ENCODE measurements at regions not wholly inside any gene's neighbourhood (a gene's known extent, or its start where the extent isn't known, plus 50 kb on each side); places are given as distances from the start of the nearest gene placed in this dataset.

- TF ChIP-seq CTCF (IDR thresholded peaks at IDR 0.05; ENCODE audit: control extremely low read depth in 1 of 3, insufficient read depth in 1 of 3, low read depth in 1 of 3, low read length in 3 of 3) = no peak
- no peak for TF ChIP-seq GABPA (IDR thresholded peaks at IDR 0.05; ENCODE audit: borderline replicate concordance, insufficient read depth, low read length)
- TF ChIP-seq SP1 (IDR thresholded peaks at IDR 0.05; ENCODE audit: low read depth, low read length) = no peak
- TF ChIP-seq, protein P1, sequence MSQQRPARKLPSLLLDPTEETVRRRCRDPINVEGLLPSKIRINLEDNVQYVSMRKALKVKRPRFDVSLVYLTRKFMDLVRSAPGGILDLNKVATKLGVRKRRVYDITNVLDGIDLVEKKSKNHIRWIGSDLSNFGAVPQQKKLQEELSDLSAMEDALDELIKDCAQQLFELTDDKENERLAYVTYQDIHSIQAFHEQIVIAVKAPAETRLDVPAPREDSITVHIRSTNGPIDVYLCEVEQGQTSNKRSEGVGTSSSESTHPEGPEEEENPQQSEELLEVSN (IDR thresholded peaks at IDR 0.05) = no peak
- TF ChIP-seq, protein P2, sequence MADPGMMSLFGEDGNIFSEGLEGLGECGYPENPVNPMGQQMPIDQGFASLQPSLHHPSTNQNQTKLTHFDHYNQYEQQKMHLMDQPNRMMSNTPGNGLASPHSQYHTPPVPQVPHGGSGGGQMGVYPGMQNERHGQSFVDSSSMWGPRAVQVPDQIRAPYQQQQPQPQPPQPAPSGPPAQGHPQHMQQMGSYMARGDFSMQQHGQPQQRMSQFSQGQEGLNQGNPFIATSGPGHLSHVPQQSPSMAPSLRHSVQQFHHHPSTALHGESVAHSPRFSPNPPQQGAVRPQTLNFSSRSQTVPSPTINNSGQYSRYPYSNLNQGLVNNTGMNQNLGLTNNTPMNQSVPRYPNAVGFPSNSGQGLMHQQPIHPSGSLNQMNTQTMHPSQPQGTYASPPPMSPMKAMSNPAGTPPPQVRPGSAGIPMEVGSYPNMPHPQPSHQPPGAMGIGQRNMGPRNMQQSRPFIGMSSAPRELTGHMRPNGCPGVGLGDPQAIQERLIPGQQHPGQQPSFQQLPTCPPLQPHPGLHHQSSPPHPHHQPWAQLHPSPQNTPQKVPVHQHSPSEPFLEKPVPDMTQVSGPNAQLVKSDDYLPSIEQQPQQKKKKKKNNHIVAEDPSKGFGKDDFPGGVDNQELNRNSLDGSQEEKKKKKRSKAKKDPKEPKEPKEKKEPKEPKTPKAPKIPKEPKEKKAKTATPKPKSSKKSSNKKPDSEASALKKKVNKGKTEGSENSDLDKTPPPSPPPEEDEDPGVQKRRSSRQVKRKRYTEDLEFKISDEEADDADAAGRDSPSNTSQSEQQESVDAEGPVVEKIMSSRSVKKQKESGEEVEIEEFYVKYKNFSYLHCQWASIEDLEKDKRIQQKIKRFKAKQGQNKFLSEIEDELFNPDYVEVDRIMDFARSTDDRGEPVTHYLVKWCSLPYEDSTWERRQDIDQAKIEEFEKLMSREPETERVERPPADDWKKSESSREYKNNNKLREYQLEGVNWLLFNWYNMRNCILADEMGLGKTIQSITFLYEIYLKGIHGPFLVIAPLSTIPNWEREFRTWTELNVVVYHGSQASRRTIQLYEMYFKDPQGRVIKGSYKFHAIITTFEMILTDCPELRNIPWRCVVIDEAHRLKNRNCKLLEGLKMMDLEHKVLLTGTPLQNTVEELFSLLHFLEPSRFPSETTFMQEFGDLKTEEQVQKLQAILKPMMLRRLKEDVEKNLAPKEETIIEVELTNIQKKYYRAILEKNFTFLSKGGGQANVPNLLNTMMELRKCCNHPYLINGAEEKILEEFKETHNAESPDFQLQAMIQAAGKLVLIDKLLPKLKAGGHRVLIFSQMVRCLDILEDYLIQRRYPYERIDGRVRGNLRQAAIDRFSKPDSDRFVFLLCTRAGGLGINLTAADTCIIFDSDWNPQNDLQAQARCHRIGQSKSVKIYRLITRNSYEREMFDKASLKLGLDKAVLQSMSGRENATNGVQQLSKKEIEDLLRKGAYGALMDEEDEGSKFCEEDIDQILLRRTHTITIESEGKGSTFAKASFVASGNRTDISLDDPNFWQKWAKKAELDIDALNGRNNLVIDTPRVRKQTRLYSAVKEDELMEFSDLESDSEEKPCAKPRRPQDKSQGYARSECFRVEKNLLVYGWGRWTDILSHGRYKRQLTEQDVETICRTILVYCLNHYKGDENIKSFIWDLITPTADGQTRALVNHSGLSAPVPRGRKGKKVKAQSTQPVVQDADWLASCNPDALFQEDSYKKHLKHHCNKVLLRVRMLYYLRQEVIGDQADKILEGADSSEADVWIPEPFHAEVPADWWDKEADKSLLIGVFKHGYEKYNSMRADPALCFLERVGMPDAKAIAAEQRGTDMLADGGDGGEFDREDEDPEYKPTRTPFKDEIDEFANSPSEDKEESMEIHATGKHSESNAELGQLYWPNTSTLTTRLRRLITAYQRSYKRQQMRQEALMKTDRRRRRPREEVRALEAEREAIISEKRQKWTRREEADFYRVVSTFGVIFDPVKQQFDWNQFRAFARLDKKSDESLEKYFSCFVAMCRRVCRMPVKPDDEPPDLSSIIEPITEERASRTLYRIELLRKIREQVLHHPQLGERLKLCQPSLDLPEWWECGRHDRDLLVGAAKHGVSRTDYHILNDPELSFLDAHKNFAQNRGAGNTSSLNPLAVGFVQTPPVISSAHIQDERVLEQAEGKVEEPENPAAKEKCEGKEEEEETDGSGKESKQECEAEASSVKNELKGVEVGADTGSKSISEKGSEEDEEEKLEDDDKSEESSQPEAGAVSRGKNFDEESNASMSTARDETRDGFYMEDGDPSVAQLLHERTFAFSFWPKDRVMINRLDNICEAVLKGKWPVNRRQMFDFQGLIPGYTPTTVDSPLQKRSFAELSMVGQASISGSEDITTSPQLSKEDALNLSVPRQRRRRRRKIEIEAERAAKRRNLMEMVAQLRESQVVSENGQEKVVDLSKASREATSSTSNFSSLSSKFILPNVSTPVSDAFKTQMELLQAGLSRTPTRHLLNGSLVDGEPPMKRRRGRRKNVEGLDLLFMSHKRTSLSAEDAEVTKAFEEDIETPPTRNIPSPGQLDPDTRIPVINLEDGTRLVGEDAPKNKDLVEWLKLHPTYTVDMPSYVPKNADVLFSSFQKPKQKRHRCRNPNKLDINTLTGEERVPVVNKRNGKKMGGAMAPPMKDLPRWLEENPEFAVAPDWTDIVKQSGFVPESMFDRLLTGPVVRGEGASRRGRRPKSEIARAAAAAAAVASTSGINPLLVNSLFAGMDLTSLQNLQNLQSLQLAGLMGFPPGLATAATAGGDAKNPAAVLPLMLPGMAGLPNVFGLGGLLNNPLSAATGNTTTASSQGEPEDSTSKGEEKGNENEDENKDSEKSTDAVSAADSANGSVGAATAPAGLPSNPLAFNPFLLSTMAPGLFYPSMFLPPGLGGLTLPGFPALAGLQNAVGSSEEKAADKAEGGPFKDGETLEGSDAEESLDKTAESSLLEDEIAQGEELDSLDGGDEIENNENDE (IDR thresholded peaks at IDR 0.05; ENCODE audit: insufficient replicate concordance, low read length) = no peak
- no peak for TF ChIP-seq POU5F1 (IDR thresholded peaks at IDR 0.05; ENCODE audit: low read depth, low read length)
Measured at GRCh38 chr18:29084120-29084519, 907.2 kb upstream of the CDH2 start (continued).
